H9 (cell line): ENCODE measurements at regions not wholly inside any gene's neighbourhood (a gene's known extent, or its start where the extent isn't known, plus 50 kb on each side); places are given as distances from the start of the nearest gene placed in this dataset.

Source experiments
- DNase-seq: peaks from one replicate; pipeline ENCODE4 v3.0.0-alpha.2; 2017
- H2AFZ ChIP-seq: one replicate; pipeline ENCODE4 v1.6.1; 2013; ENCODE audit warnings: mild to moderate bottlenecking, low read length, control low read depth, moderate library complexity
- H2AK5ac ChIP-seq: 2 replicates; pipeline ENCODE4 v1.6.1; 2013; ENCODE audit warnings: low read length, control low read depth, mixed read lengths; ENCODE audit not compliant: insufficient read length
- H2BK120ac ChIP-seq: one replicate; pipeline ENCODE4 v1.6.1; 2013; ENCODE audit warnings: low read depth, mild to moderate bottlenecking, low read length, control low read depth, inconsistent platforms; ENCODE audit not compliant: poor library complexity, severe bottlenecking
- H2BK12ac ChIP-seq: 2 replicates; pipeline ENCODE4 v1.6.1; 2013; ENCODE audit warnings: low read length, control low read depth, mixed read lengths, low read depth; ENCODE audit not compliant: insufficient read length
- H2BK15ac ChIP-seq: 2 replicates; pipeline ENCODE4 v1.6.1; 2013; ENCODE audit warnings: low read depth, low read length, control low read depth
- H2BK20ac ChIP-seq: one replicate; pipeline ENCODE4 v1.6.1; 2013; ENCODE audit warnings: low read depth, mild to moderate bottlenecking, low read length, control low read depth, inconsistent platforms; ENCODE audit not compliant: poor library complexity, severe bottlenecking
- H2BK5ac ChIP-seq: 2 replicates; pipeline ENCODE4 v1.6.1; 2013; ENCODE audit warnings: low read length, control low read depth, mixed read lengths; ENCODE audit not compliant: insufficient read length
- H3K14ac ChIP-seq: 2 replicates; pipeline ENCODE4 v1.6.1; 2013; ENCODE audit warnings: low read length, control low read depth; ENCODE audit not compliant: insufficient read depth
- H3K18ac ChIP-seq: 2 replicates; pipeline ENCODE4 v1.6.1; 2013; ENCODE audit warnings: low read depth, mild to moderate bottlenecking, mixed read lengths, low read length, control low read depth; ENCODE audit not compliant: insufficient read length
- H3K23ac ChIP-seq: 2 replicates; pipeline ENCODE4 v1.6.1; 2013; ENCODE audit warnings: low read length, control low read depth, mixed read lengths, low read depth; ENCODE audit not compliant: insufficient read length
- H3K23me2 ChIP-seq: 2 replicates; pipeline ENCODE4 v1.6.1; 2013; ENCODE audit warnings: low read depth, mild to moderate bottlenecking, mixed read lengths, low read length, control low read depth; ENCODE audit not compliant: insufficient read length, poor library complexity, severe bottlenecking
- H3K27ac ChIP-seq: 2 replicates; pipeline ENCODE4 v1.5.1; 2013; ENCODE audit warnings: low read length, control low read depth, mixed read lengths, low read depth; ENCODE audit not compliant: insufficient read length
- H3K27me3 ChIP-seq: 2 replicates; pipeline ENCODE4 v1.6.1; 2013; ENCODE audit warnings: low read length, control low read depth, inconsistent platforms; ENCODE audit not compliant: insufficient read depth
- H3K4ac ChIP-seq: 2 replicates; pipeline ENCODE4 v1.6.1; 2013; ENCODE audit warnings: low read depth, mild to moderate bottlenecking, control low read depth, inconsistent platforms, low read length, moderate library complexity
- H3K4me1 ChIP-seq: 2 replicates; pipeline ENCODE4 v1.6.1; 2013; ENCODE audit warnings: low read length, control low read depth, inconsistent platforms; ENCODE audit not compliant: insufficient read depth
- H3K4me2 ChIP-seq: 2 replicates; pipeline ENCODE4 v1.6.1; 2013; ENCODE audit warnings: low read length, control low read depth, mixed read lengths; ENCODE audit not compliant: insufficient read length, insufficient read depth
- H3K56ac ChIP-seq: 2 replicates; pipeline ENCODE4 v1.6.1; 2013; ENCODE audit warnings: low read depth, mild to moderate bottlenecking, mixed read lengths, low read length, control low read depth; ENCODE audit not compliant: insufficient read length
- H3K79me1 ChIP-seq: 2 replicates; pipeline ENCODE4 v1.6.1; 2013; ENCODE audit warnings: low read depth, mild to moderate bottlenecking, moderate library complexity, low read length, control low read depth, inconsistent platforms; ENCODE audit not compliant: insufficient read depth, poor library complexity, severe bottlenecking
- H3K79me2 ChIP-seq: 2 replicates; pipeline ENCODE4 v1.6.1; 2013; ENCODE audit warnings: low read length, control low read depth, inconsistent platforms; ENCODE audit not compliant: insufficient read depth
- H3K9ac ChIP-seq: 2 replicates; pipeline ENCODE4 v1.6.1; 2013; ENCODE audit warnings: low read length, control low read depth, mixed read lengths; ENCODE audit not compliant: insufficient read length; ENCODE audit errors: extremely low read depth
- H3K9me3 ChIP-seq: one replicate; pipeline ENCODE4 v1.6.1; 2013; ENCODE audit warnings: low read depth, low read length, inconsistent platforms; ENCODE audit not compliant: control insufficient read depth
- H3T11ph ChIP-seq: one replicate; pipeline ENCODE4 v1.6.1; 2013; ENCODE audit warnings: mild to moderate bottlenecking, low read length, control low read depth, inconsistent platforms
- H4K20me1 ChIP-seq: one replicate; pipeline ENCODE4 v1.6.1; 2013; ENCODE audit not compliant: control insufficient read depth, insufficient read length, insufficient read depth
- H4K5ac ChIP-seq: 2 replicates; pipeline ENCODE4 v1.6.1; 2013; ENCODE audit warnings: low read depth, mild to moderate bottlenecking, mixed read lengths, low read length, control low read depth; ENCODE audit not compliant: insufficient read length
- H4K8ac ChIP-seq: replicated peaks from 2 replicates; pipeline ENCODE4 v1.6.1; 2013; ENCODE audit warnings: low read length, control low read depth, mixed read lengths, low read depth; ENCODE audit not compliant: insufficient read length
- H4K91ac ChIP-seq: 2 replicates; pipeline ENCODE4 v1.6.1; 2013; ENCODE audit warnings: low read depth, mild to moderate bottlenecking, moderate library complexity, mixed read lengths, low read length, control low read depth; ENCODE audit not compliant: insufficient read length
- H3K27ac Mint-ChIP-seq, 3 experiments: 2 replicates in 2 of 3; 3 replicates in 1 of 3; pipeline ENCODE4 v1.8.0; 2020 to 2021; ENCODE audit warnings: mixed read lengths in 3 of 3, mild to moderate bottlenecking in 1 of 3, moderate library complexity in 1 of 3
- H3K27me3 Mint-ChIP-seq: 2 replicates; pipeline ENCODE4 v1.8.0; 2021; ENCODE audit warnings: low read depth, mild to moderate bottlenecking, moderate library complexity, mixed read lengths
- H3K36me3 Mint-ChIP-seq, 3 experiments: 2 replicates in 2 of 3; 3 replicates in 1 of 3; pipeline ENCODE4 v1.8.0; 2020 to 2021; ENCODE audit warnings: low read depth in 3 of 3, mixed read lengths in 3 of 3; ENCODE audit not compliant: insufficient read depth in 1 of 3
- H3K4me1 Mint-ChIP-seq, 2 experiments: 2 replicates each; pipeline ENCODE4 v1.8.0; 2020; ENCODE audit warnings: mixed read lengths in 2 of 2
- H3K4me3 Mint-ChIP-seq, 2 experiments: 2 replicates in 1 of 2; 3 replicates in 1 of 2; pipeline ENCODE4 v1.8.0; 2020 to 2021; ENCODE audit warnings: mild to moderate bottlenecking in 2 of 2, mixed read lengths in 2 of 2, moderate library complexity in 1 of 2
- H3K9me3 Mint-ChIP-seq, 2 experiments: 2 replicates in 1 of 2; 3 replicates in 1 of 2; pipeline ENCODE4 v1.8.0; 2020; ENCODE audit warnings: mild to moderate bottlenecking in 2 of 2, mixed read lengths in 2 of 2, moderate library complexity in 1 of 2
- CTCF ChIP-seq: fragments of 200-600 bp; sonication (generic); conservative IDR thresholded peaks from 3 replicates; pipeline ENCODE4 v1.8.0; 2021; ENCODE audit warnings: antibody characterized with exemption, mild to moderate bottlenecking

GRCh38 chr16:58824201-58824600, 90.1 kb upstream of the GOT2 start:
- H3K23ac ChIP-seq: no peak overlapping the region
- no peaks in the 10 kb centered on the region for H3K79me1 ChIP-seq
- no peak overlapping the region for H2BK5ac ChIP-seq
- peaks cover 6 to 18% (median 7%) of the 10 kb centered on the region in 3 experiments; a peak in 6 of 7 replicates for H3K36me3 Mint-ChIP-seq
- H3K4me2 ChIP-seq: no peak overlapping the region
- H2AK5ac ChIP-seq: no peak overlapping the region
- no peak overlapping the region for H2BK12ac ChIP-seq
- H3K9me3 ChIP-seq: no peaks in the 10 kb centered on the region
- H3K56ac ChIP-seq: no peak overlapping the region
- no peaks in the 10 kb centered on the region for H3K79me2 ChIP-seq
- H4K91ac ChIP-seq: no peak overlapping the region
- no peaks in the 10 kb centered on the region for H3K23me2 ChIP-seq
- DNase-seq: no peak
- H3K4me1 Mint-ChIP-seq: no peaks in the 10 kb centered on the region
- no peak overlapping the region for H3K4ac ChIP-seq
- no peak overlapping the region for H3K27ac ChIP-seq
- H2BK20ac ChIP-seq: no peak overlapping the region
- no peak overlapping the region for H3T11ph ChIP-seq
- H3K14ac ChIP-seq: no peak overlapping the region
- no peak for TF ChIP-seq CTCF
- no peak overlapping the region for H3K4me3 Mint-ChIP-seq
- H3K27ac Mint-ChIP-seq: no peak overlapping the region
- no peak overlapping the region for H2BK15ac ChIP-seq
- H3K9me3 Mint-ChIP-seq: peaks cover 16 to 26% of the 10 kb centered on the region in 2 experiments
- no peaks in the 10 kb centered on the region for H4K20me1 ChIP-seq
- H2AFZ ChIP-seq: no peak overlapping the region
- H3K9ac ChIP-seq: no peak overlapping the region
- no peak overlapping the region for H2BK120ac ChIP-seq
- H4K8ac ChIP-seq: no peak overlapping the region
- H4K5ac ChIP-seq: no peak overlapping the region
- H3K4me1 ChIP-seq: no peaks in the 10 kb centered on the region
- no peaks in the 10 kb centered on the region for H3K27me3 ChIP-seq
- H3K18ac ChIP-seq: no peak overlapping the region
- H3K27me3 Mint-ChIP-seq: peaks cover 2% of the 10 kb centered on the region; the same call in 1 of the 2 replicates
